ENCODE measurements at regions not wholly inside any gene's neighbourhood (a gene's known extent, or its start where the extent isn't known, plus 50 kb on each side); places are given as distances from the start of the nearest gene placed in this dataset.
"Not testable (repeated sequence)": the region's sequence is repeated elsewhere in the genome, so short reads cannot be mapped to it uniquely, and the experiment has no call there.

GRCh38 chr11:29481738-29482137 is 535.1 kb downstream of the KCNA4 start:
- TF ChIP-seq POLR2A (IDR thresholded peaks at IDR 0.05; ENCODE audit: low read depth, low read length) (no peak), POLR2AphosphoS5 (IDR thresholded peaks at IDR 0.05; ENCODE audit: low read depth, low read length) (no peak), TAF1 (IDR thresholded peaks at IDR 0.05; ENCODE audit: borderline replicate concordance, low read depth, low read length) (no peak)
- FAIRE-seq, result no peak
- DNase-seq (ENCODE audit: insufficient read length), result no peak

GRCh38 chr11:29480981-29481380 is 535.8 kb downstream of the KCNA4 start:
- no peak for TF ChIP-seq POLR2A (IDR thresholded peaks at IDR 0.05; ENCODE audit: low read depth, low read length)
- TF ChIP-seq TAF1 (IDR thresholded peaks at IDR 0.05; ENCODE audit: borderline replicate concordance, low read depth, low read length), result no peak
- TF ChIP-seq POLR2AphosphoS5 (IDR thresholded peaks at IDR 0.05; ENCODE audit: low read depth, low read length), result no peak
- FAIRE-seq (no peak), DNase-seq (ENCODE audit: insufficient read length) (no peak)

DNA sequence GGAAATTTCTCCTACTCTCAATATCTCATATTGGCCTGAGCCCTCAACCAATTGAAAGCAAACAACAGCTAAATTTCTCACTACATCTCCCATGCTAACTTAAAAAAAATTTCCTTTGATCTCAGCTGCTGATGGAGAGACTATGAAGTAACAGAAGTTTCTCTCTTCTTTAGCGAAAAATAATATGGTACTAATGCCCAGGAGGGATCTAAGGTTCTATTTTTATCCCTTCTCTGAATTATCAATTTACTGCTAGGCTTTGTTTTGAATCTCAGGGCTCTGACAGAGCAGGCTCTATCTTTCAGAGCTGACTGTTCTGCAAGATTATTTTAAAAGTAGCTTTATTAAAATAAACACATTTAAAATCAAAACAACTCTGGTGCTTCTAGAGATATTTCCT is 558.6 kb downstream of the KCNA4 start:
- no peak for TF ChIP-seq TAF1 (IDR thresholded peaks at IDR 0.05; ENCODE audit: borderline replicate concordance, low read depth, low read length)
- no peak for TF ChIP-seq POLR2AphosphoS5 (IDR thresholded peaks at IDR 0.05; ENCODE audit: low read depth, low read length)
- TF ChIP-seq POLR2A (IDR thresholded peaks at IDR 0.05; ENCODE audit: low read depth, low read length), result no peak
- FAIRE-seq (no peak), DNase-seq (ENCODE audit: insufficient read length) (no peak)

DNA sequence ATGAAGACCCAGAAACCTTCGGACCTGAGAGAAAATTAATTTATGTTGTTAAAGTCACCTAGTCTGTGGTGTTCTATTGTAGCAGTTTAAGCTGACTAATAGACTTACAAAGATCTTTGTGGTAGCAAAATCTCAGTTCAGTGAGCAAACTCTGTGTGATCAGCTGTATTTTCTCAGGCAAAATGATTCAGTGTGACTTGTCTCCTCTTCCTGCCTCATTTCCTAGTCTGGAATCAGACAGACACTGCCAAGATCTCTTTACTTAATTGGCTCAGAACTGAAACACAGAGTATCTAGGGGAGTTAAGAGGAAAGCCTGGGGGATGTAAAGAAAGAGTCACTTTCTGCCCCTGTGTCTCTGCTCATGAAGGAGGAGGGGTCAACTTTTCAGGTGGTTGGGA is 564.7 kb downstream of the KCNA4 start:
- TF ChIP-seq POLR2AphosphoS5 (IDR thresholded peaks at IDR 0.05; ENCODE audit: low read depth, low read length), result no peak
- DNase-seq (ENCODE audit: insufficient read length) (no peak), FAIRE-seq (no peak)

DNA sequence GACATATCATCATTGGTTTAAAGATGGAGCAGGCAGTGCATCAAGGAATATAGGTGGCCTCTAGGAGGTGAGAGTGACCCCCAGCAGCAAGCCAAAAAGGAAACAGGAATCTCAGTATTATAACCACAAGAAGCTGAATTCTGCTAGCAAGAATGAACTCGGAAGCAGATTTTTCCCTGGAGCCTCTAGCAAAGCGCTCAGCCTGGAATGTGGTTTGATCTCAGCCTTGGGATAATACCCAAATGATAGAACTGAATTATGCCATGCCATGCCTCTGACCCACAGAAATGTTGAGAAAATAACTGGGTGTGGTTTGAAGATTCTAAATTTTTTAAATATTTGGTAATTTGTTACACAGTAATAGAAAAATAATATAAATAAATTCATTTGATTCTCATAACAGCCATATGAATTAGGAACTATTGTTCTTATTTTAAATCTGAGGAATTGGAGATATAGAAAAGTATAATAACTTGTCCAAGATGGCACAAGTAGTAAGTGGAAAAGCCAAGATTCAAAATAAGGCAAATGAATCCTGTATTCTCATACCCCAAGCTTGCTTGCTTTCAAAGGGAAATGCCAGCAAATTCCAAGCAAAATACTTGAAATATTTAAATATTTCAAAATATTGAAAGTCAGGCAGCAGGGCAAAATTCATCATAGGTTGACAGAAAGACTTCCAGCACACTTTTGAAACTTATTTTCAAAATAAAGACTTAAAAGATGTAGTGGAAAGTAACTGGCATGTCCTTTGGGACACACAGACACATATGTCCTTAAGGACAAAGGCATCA is 567.4 kb downstream of the KCNA4 start:
- FAIRE-seq (no peak), DNase-seq (ENCODE audit: insufficient read length) (no peak)
- TF ChIP-seq TAF1 (IDR thresholded peaks at IDR 0.05; ENCODE audit: borderline replicate concordance, low read depth, low read length) (no peak), POLR2AphosphoS5 (IDR thresholded peaks at IDR 0.05; ENCODE audit: low read depth, low read length) (no peak), POLR2A (IDR thresholded peaks at IDR 0.05; ENCODE audit: low read depth, low read length) (no peak)

GRCh38 chr11:29448246-29448877 is 568.5 kb downstream of the KCNA4 start:
- no peak for FAIRE-seq
- DNase-seq (ENCODE audit: insufficient read length), result no peak
- TF ChIP-seq POLR2A (IDR thresholded peaks at IDR 0.05; ENCODE audit: low read depth, low read length), result no peak
- TF ChIP-seq POLR2AphosphoS5 (IDR thresholded peaks at IDR 0.05; ENCODE audit: low read depth, low read length), result no peak
- TF ChIP-seq TAF1 (IDR thresholded peaks at IDR 0.05; ENCODE audit: borderline replicate concordance, low read depth, low read length), result no peak

GRCh38 chr11:29447821-29448220 is 569.0 kb downstream of the KCNA4 start:
- FAIRE-seq (no peak), DNase-seq (ENCODE audit: insufficient read length) (no peak)
- no peak for TF ChIP-seq POLR2A (IDR thresholded peaks at IDR 0.05; ENCODE audit: low read depth, low read length)
- TF ChIP-seq TAF1 (IDR thresholded peaks at IDR 0.05; ENCODE audit: borderline replicate concordance, low read depth, low read length), result no peak
- no peak for TF ChIP-seq POLR2AphosphoS5 (IDR thresholded peaks at IDR 0.05; ENCODE audit: low read depth, low read length)

GRCh38 chr11:29446132-29446531 is 570.7 kb downstream of the KCNA4 start:
- no peak for FAIRE-seq

GRCh38 chr11:29445191-29445590 is 571.6 kb downstream of the KCNA4 start:
- DNase-seq (ENCODE audit: insufficient read length); FAIRE-seq: not testable (repeated sequence)

More at GRCh38 chr11:29446132-29446531, 570.7 kb downstream of the KCNA4 start:
- DNase-seq (ENCODE audit: insufficient read length), result no peak
- TF ChIP-seq POLR2AphosphoS5 (IDR thresholded peaks at IDR 0.05; ENCODE audit: low read depth, low read length), result no peak
- no peak for TF ChIP-seq POLR2A (IDR thresholded peaks at IDR 0.05; ENCODE audit: low read depth, low read length)
- TF ChIP-seq TAF1 (IDR thresholded peaks at IDR 0.05; ENCODE audit: borderline replicate concordance, low read depth, low read length), result no peak

- TF ChIP-seq POLR2AphosphoS5 (IDR thresholded peaks at IDR 0.05; ENCODE audit: low read depth, low read length) (no peak), TAF1 (IDR thresholded peaks at IDR 0.05; ENCODE audit: borderline replicate concordance, low read depth, low read length) (no peak), POLR2A (IDR thresholded peaks at IDR 0.05; ENCODE audit: low read depth, low read length) (no peak)
- FAIRE-seq (no peak), DNase-seq (ENCODE audit: insufficient read length) (no peak)
Measured at GRCh38 chr11:29438815-29439214, 578.0 kb downstream of the KCNA4 start.

GRCh38 chr11:29435421-29435820 is 581.4 kb downstream of the KCNA4 start:
- TF ChIP-seq POLR2AphosphoS5 (IDR thresholded peaks at IDR 0.05; ENCODE audit: low read depth, low read length), result no peak
- no peak for TF ChIP-seq POLR2A (IDR thresholded peaks at IDR 0.05; ENCODE audit: low read depth, low read length)
- no peak for TF ChIP-seq TAF1 (IDR thresholded peaks at IDR 0.05; ENCODE audit: borderline replicate concordance, low read depth, low read length)
- FAIRE-seq, result no peak
- no peak for DNase-seq (ENCODE audit: insufficient read length)

DNA sequence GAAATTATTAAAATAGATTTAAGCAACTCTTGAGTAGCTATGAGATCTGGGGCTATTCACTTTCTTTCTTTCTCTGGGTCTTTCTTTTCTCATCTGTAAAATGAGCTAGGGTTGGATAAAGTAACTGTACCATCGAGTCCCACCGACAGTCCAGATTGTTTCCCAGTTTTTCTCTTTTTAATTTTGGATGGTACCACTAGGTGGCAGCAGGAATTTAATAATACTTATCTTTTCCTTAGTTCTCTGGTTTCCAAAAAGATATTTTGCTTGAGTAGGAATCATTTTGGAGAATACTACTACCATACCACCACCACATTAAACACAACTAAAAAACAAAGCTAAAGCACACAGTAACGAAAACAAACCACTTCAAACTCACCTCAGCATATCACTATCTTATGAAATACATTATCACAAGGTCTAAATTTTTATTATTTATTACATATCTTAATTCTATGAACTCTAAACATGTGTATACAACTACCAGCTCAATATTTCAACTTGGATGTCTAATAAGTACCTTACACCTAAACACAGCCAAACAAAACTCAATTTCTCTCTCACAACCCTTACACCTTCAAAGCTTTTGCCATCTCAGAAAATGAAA is 584.0 kb downstream of the KCNA4 start:
- no peak for TF ChIP-seq POLR2A (IDR thresholded peaks at IDR 0.05; ENCODE audit: low read depth, low read length)
- TF ChIP-seq TAF1 (IDR thresholded peaks at IDR 0.05; ENCODE audit: borderline replicate concordance, low read depth, low read length), result no peak
- no peak for TF ChIP-seq POLR2AphosphoS5 (IDR thresholded peaks at IDR 0.05; ENCODE audit: low read depth, low read length)
- DNase-seq (ENCODE audit: insufficient read length) (no peak), FAIRE-seq (no peak)
